NCI-H345 (cell line): ENCODE measurements at regions not wholly inside any gene's neighbourhood (a gene's known extent, or its start where the extent isn't known, plus 50 kb on each side); places are given as distances from the start of the nearest gene placed in this dataset.
A peak's percentile ranks its signal among the peaks of the same experiment; 100 is the strongest.
"Not testable (repeated sequence)": the region's sequence is repeated elsewhere in the genome, so short reads cannot be mapped to it uniquely, and the experiment has no call there.

ENCODE experiments used
- DNase-seq: peaks from one replicate; lab custom pipeline; 2025; lab: John Stamatoyannopoulos, UW

- no peak for DNase-seq
Observed at GRCh38 chr18:6571239-6571602, 156.5 kb upstream of the L3MBTL4 start.

GRCh38 chr18:6572192-6572591, 157.3 kb upstream of the ARHGAP28 start:
- DNase-seq = not testable (repeated sequence)

DNA sequence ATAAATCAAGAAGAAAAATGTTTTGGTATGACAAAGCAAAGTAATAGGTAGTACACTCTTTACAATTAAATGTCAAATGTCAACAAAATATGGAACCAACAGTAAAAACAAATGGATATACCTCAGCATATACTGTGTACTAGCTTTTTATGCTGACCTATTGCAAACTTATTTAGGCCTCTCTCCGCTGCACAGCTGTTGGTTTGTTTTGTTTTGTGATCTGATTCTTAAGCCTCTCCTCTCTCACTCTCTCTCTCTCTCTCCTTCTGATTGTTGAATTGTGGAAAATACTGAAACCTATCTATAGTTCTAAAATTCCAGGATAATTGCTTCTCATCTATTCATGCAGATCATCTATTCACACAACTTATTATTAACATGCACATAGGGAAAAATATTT, 154.9 kb upstream of the ARHGAP28 start:
- no peak for DNase-seq

GRCh38 chr18:6575908-6576307, 153.6 kb upstream of the ARHGAP28 start:
- no peak for DNase-seq

DNA sequence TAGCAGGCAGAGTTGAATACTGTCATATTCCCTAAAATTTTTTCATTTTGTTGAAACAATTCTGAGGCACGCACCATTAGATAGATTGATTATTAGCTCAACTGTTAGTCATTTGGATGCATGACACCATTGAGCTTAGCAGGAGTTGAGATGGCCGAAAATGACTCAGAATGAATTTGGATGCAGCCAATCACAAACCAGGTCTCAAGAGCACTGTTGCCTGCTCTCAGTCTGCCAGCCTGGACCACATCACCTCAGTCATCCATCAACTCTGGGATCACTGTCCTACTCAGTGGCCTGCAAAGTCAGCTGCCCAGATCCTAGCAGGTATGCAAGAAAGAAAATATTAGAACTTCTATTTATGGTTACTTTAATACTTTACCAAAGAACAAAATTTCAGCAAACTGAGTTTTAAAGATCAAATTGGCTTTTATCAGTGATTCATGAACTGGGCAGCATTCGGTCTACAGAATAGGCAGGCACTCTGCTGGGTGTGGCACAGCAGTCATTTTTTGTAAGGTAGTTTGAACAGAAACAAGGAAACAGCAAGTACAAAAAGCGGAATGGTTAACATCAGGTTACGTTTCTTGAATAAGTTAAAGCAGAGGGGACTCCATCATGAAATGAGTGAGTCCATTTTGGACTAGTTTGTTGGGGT, 152.7 kb upstream of the ARHGAP28 start:
- DNase-seq = no peak

- no peak for DNase-seq
Observed at GRCh38 chr18:6578686-6579085, 150.8 kb upstream of the ARHGAP28 start.

GRCh38 chr18:6579486-6579885, 150.0 kb upstream of the ARHGAP28 start:
- DNase-seq = no peak

DNA sequence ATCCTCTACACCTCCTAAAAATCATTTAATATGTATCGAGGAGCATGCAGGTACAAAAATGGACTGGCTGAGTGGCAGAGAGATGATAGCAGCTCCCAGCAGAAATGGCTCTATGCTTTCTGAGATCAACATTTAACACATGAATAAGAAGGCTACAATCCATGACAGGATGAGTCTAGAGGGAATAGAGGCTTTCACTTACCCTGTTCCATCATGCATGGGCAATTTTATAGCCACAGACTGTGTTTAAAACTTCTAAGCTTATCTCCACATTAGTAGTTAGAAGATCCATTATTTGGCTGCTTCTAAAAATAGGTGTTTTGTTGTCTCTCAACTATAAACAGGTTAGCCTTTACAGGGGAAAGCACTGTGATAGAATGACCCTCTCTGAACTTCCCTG, 149.1 kb upstream of the ARHGAP28 start:
- no peak for DNase-seq

- no peak for DNase-seq
Observed at GRCh38 chr18:6589923-6590322, 139.6 kb upstream of the ARHGAP28 start.

DNA sequence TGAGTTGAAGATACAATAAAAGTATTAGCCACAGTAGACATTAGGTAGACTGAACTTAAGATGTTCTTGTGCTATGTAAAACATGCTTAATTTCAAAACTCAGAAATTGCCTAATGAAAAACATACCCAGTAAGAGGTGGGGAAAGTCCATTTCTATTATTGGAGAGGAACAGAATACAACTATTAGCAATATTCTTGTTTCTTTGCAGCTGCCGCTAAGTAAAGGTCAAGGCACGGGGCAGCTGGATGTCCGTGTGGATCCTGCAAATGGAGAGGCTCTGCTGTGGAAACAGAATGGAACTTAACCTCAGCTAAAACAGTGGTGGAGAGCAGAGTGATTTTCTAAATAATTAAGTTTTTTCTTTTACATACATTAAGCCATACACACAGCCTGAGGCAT, 139.2 kb upstream of the ARHGAP28 start:
- DNase-seq = no peak

DNA sequence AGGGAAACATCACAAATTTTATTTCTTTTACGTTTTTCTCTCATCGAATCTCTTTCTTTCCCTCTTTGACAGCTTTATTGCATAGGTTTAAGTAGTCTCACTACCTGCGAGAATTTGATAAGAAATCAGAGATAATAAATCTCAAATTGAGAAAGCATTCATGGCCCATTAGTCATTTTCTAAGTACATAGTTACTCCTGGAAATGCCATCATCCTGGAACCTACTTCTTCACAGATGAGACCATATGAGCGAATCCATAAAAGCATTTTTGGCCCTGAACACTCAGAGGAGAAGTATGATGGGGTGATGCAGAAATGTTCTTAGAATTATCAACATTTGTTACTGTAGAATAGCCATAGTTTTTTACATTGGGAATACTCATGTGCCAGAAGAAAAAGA, 138.0 kb upstream of the ARHGAP28 start:
- DNase-seq = no peak

DNA sequence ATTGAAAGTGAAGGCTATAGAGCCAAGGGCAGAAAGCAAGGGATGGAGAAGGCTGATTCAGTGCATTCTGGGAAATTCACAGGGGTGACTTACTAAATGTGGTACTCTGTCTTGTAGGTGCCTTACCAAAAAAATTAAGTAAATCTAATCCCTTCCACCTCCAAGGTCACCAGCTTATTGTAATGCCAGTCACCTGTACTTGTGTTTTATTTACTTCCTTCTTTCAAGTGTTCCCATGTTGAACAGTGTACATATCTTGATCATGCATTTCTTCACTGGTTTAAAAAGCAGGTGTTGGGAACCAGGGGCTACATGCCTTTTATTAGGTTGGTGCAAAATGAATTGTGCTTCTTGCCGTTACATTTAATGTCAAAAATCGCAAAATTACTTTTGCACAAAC, 137.0 kb upstream of the ARHGAP28 start:
- no peak for DNase-seq

GRCh38 chr18:6593142-6593885, 136.2 kb upstream of the ARHGAP28 start:
- no peak for DNase-seq

- DNase-seq = no peak
Observed at GRCh38 chr18:6595666-6596065, 133.8 kb upstream of the ARHGAP28 start.

- DNase-seq = peak; percentile 56
Observed at GRCh38 chr18:6598657-6599056, 130.9 kb upstream of the ARHGAP28 start.

DNA sequence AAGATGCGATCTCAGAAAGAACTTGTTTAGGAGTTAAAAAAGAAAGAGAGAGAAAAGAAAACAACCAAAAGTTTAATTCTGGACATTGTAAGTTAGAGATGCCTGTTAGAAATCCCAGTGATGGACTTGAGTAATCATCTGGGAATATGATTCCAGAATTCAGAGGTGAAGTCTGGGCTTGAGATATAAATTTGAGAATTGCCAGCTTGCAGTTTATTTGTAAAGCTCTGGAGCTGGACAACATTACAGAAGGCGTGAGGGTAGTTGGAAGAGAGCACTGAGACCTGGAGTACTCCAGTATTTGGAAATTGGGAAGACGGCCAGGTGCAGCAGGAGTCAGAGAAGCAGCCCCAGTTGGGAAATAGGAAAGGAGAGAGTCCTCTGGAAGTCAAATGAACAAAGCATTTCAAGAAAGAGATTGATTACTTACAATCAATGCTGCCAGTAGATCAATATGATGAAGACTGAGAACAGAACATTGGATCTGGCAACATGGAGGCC, 128.8 kb upstream of the ARHGAP28 start:
- no peak for DNase-seq

- DNase-seq = no peak
Observed at GRCh38 chr18:6601241-6601640, 128.3 kb upstream of the ARHGAP28 start.

- no peak for DNase-seq
Observed at GRCh38 chr18:6602365-6602764, 127.2 kb upstream of the ARHGAP28 start.

- DNase-seq = peak; percentile 53
Observed at GRCh38 chr18:6604573-6604941, 125.0 kb upstream of the ARHGAP28 start.

DNA sequence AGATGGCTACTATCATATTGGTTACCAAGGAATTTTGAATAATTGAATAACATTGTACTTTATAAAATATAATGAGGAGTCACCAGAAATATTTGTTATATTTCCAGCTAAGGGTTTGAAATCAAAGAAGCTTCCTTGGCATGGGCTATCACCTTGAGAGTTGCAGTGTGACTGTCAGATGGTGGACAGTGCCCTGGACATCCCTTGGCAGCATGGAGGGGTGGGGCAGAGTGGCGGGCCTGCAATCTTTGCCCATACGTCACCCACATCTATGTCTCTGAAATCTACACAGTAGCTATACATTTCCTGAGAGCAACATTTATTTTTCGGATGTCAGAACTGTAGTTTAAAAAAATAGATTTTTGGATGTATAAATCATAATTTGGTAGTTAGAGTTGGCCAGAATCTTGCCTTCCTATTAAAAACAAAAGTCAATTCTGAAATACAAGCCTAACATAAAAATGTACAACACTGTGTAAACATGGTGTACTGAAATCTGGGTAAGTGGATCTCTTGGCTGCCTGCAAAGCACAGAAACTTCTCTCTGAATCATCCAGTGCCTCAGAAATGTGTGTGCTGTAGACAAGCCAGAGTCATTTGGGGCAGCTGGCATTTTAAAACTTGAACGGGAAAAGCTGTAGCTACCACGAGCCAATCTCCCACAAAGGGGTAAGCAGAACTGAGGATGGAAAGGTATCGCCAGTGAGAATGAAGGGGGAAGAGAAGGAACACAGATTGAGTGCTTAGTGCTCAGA, 124.2 kb upstream of the ARHGAP28 start:
- DNase-seq = peak; percentile 10

GRCh38 chr18:6606411-6607085, 123.0 kb upstream of the ARHGAP28 start:
- peak; percentile 54 for DNase-seq

DNA sequence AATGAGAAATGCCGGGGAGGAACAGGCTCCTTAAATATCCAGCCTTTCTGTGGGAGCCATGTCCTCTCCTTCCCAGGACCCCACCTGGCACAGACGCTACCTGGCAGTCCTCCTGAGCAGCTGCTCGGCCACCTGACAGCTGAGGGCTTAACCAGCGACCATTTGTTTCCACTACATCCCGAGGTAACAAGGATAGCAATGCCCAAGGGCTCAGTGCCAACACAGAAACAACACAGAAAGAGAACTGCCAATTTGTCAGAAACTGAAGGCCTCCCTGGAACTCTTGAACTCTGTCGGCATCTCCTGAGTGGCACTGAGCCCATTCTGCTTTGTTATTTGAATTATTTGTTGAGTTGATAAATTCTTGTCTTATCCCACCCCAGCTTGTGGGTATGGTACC, 122.2 kb upstream of the ARHGAP28 start:
- DNase-seq = peak; percentile 74
